ENCODE measurements at regions not wholly inside any gene's neighbourhood (a gene's known extent, or its start where the extent isn't known, plus 50 kb on each side); places are given as distances from the start of the nearest gene placed in this dataset.

DNA sequence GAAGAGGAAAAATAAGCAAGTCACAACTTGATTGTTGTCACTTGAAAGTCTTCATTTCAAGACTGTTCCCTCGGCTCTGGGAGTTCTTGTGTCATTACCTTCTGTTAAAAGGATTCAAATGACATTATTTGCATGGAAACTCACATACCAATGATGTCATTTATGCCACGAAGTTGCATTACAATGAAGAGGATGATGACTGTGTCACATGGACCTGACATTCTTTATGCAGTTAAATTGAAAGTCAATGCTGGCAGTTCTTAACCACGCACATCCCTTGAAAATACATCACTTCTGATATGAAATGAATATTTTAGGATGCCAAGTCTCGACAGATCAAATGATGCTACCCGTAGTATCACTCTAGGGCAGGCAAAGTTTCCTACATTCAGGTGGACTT lies 1069.5 kb downstream of the VRK1 start:
- Histone ChIP-seq H3K27ac (no peak overlapping the region), H3K36me3 (no peaks in the 10 kb centered on the region), H3K9me3 (no peaks in the 10 kb centered on the region), H3K4me3 (no peak overlapping the region), H3K27me3 (no peaks in the 10 kb centered on the region), H3K4me1 (no peaks in the 10 kb centered on the region)
- ATAC-seq = no peak
- 47 to 68% methylated on average over 3 to 5 of the region's 5 CpGs for WGBS, 2 donors (ENCODE audit: low coverage in 1 of 2)
- no peak for TF ChIP-seq POLR2AphosphoS5 (IDR thresholded peaks at IDR 0.05)
- TF ChIP-seq EP300 (IDR thresholded peaks at IDR 0.05) = no peak
- no peak for TF ChIP-seq POLR2A (IDR thresholded peaks at IDR 0.05)

DNA sequence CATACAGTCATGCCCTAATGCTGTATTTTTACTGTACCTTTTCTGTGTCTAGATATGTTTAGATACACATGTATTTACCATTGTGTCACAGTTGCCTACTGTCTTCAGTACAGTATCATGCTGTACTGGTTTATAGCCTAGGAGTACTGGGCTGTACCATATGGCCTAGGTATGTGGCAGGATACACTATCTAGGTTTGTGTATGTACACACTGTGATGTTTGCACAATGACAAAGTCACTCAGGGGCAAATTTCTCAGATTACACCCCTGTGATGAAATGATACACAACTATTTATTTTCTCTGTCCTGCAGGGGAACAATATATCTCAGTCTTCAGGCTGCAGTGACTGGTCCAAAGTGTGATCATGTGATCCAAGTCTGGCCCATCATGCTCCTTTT lies 1076.1 kb downstream of the VRK1 start:
- H3K27ac ChIP-seq = no peak overlapping the region
- no peaks in the 10 kb centered on the region for H3K4me1 ChIP-seq
- no peak for ATAC-seq
- no peak for TF ChIP-seq EP300 (IDR thresholded peaks at IDR 0.05)
- TF ChIP-seq POLR2AphosphoS5 (IDR thresholded peaks at IDR 0.05) = no peak
- TF ChIP-seq POLR2A (IDR thresholded peaks at IDR 0.05) = no peak
- TF ChIP-seq, protein P1, sequence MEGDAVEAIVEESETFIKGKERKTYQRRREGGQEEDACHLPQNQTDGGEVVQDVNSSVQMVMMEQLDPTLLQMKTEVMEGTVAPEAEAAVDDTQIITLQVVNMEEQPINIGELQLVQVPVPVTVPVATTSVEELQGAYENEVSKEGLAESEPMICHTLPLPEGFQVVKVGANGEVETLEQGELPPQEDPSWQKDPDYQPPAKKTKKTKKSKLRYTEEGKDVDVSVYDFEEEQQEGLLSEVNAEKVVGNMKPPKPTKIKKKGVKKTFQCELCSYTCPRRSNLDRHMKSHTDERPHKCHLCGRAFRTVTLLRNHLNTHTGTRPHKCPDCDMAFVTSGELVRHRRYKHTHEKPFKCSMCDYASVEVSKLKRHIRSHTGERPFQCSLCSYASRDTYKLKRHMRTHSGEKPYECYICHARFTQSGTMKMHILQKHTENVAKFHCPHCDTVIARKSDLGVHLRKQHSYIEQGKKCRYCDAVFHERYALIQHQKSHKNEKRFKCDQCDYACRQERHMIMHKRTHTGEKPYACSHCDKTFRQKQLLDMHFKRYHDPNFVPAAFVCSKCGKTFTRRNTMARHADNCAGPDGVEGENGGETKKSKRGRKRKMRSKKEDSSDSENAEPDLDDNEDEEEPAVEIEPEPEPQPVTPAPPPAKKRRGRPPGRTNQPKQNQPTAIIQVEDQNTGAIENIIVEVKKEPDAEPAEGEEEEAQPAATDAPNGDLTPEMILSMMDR (IDR thresholded peaks at IDR 0.05) = no peak
- no peaks in the 10 kb centered on the region for H3K36me3 ChIP-seq
- no peaks in the 10 kb centered on the region for H3K9me3 ChIP-seq
- H3K27me3 ChIP-seq = no peaks in the 10 kb centered on the region
- no peak overlapping the region for H3K4me3 ChIP-seq

DNA sequence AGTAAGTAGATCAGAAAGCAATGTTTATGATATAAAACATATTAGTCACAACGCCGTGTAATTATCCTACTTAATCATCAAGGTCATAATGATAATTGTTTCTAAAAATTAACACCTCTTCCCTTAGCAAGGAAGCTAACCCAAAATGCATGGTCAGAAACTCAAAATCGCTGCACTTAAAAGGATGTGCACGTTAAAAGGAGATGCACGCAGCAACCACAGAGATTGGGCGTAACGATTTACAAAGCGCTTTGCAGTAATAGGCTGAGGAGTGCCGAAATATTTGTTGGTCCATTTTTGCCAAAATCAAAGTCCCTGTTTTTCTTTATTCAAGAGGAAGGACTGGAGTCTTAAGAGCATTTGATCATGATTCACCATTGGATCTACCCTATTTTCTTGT lies 1077.2 kb downstream of the VRK1 start:
- no peak overlapping the region for H3K4me3 ChIP-seq
- no peaks in the 10 kb centered on the region for H3K4me1 ChIP-seq
- no peaks in the 10 kb centered on the region for H3K9me3 ChIP-seq
- TF ChIP-seq, protein P1 (IDR thresholded peaks at IDR 0.05) = no peak
- TF ChIP-seq POLR2A (IDR thresholded peaks at IDR 0.05) (no peak), EP300 (IDR thresholded peaks at IDR 0.05) (no peak), POLR2AphosphoS5 (IDR thresholded peaks at IDR 0.05) (no peak)
- 86 to 89% methylated on average over 7 to 9 of the region's 9 CpGs for WGBS, 2 donors (ENCODE audit: low coverage in 1 of 2)
- H3K36me3 ChIP-seq = no peaks in the 10 kb centered on the region
- no peak overlapping the region for H3K27ac ChIP-seq
- ATAC-seq = no peak
- H3K27me3 ChIP-seq = no peaks in the 10 kb centered on the region

DNA sequence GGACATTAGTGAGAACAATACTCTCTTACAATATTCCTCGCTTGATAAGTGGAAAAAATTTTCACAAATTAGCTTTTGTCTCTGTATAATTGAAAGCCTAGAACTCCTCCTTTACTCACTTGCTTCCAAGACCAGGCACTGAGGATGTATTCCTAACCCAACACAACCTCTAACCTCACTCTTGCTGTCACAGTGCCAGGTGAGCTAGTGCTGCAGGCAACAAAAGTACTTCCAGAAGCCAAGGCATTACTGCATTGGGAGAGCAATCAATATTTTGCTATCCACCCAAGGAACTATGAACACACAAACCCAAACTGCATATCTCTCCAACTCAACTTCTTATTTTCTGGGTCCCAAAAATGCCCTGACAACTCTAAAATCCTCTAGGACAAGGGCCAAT lies 1081.0 kb downstream of the VRK1 start:
- Histone ChIP-seq H3K27ac (no peak overlapping the region), H3K27me3 (no peaks in the 10 kb centered on the region), H3K9me3 (no peaks in the 10 kb centered on the region), H3K4me3 (no peak overlapping the region), H3K4me1 (no peaks in the 10 kb centered on the region), H3K36me3 (no peaks in the 10 kb centered on the region)
- no peak for ATAC-seq
- 70 to 88% methylated on average over 1 of the region's 1 CpG for WGBS, 2 donors (ENCODE audit: low coverage in 1 of 2)
- no peak for TF ChIP-seq EP300 (IDR thresholded peaks at IDR 0.05)
- TF ChIP-seq POLR2A (IDR thresholded peaks at IDR 0.05) = no peak
- TF ChIP-seq, protein P1 (IDR thresholded peaks at IDR 0.05) = no peak
- no peak for TF ChIP-seq POLR2AphosphoS5 (IDR thresholded peaks at IDR 0.05)

DNA sequence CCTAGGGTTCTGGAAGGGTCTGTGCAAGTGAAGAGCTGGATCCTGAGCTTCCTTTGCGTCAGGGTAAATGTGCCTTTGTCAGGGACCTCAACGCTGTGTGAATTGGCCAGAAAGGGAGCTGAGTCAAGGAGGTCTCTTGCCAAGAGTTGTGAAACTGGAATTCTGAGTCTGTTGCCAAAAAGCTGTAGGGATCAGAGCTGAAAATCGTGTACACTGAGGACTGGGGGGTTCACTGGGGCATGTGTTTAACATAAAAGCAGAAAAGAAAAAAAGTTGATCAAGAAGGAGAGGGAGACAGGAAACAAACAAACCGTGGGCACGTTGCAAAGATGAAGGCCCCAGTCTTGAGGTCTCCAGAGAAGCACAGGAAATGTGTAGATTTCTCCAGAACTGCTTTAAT lies 1081.5 kb downstream of the VRK1 start:
- WGBS, 2 donors (ENCODE audit: low coverage in 1 of 2) = 16 to 37% methylated on average over 2 to 5 of the region's 5 CpGs
- no peaks in the 10 kb centered on the region for H3K36me3 ChIP-seq
- H3K27me3 ChIP-seq = no peaks in the 10 kb centered on the region
- no peak overlapping the region for H3K27ac ChIP-seq
- no peak overlapping the region for H3K4me3 ChIP-seq
- TF ChIP-seq POLR2AphosphoS5 (IDR thresholded peaks at IDR 0.05) = peak; percentile 71
- TF ChIP-seq, protein P1 (IDR thresholded peaks at IDR 0.05) = no peak
- H3K4me1 ChIP-seq = no peaks in the 10 kb centered on the region
- ATAC-seq = peak; percentile 84
- H3K9me3 ChIP-seq = no peaks in the 10 kb centered on the region

DNA sequence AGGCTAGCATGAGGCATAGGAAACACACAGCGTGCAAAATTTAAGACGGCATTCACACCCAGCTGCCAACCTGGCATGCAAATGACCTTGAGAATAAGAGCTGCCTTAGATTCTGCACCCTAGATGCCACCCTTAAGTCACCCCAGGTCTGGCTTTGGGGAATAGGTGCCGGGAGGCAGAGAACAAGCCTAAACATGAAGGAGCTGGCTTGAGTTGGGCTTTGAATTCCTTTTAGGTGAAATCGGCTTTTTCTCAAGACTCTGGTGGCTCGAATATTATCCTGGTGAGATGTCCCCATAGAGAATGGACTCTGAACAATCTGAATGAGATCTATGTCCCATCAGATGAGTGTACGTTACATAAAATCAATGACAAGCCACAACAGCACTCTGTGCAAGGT lies 1090.5 kb downstream of the VRK1 start:
- ATAC-seq = no peak
- no peak overlapping the region for H3K27ac ChIP-seq
- no peak overlapping the region for H3K4me3 ChIP-seq
- TF ChIP-seq POLR2A (IDR thresholded peaks at IDR 0.05) (no peak), POLR2AphosphoS5 (IDR thresholded peaks at IDR 0.05) (no peak), EP300 (IDR thresholded peaks at IDR 0.05) (no peak)
- TF ChIP-seq, protein P1 (IDR thresholded peaks at IDR 0.05) = no peak
- no peaks in the 10 kb centered on the region for H3K9me3 ChIP-seq
- WGBS, 2 donors (ENCODE audit: low coverage in 1 of 2) = 81 to 100% methylated on average over 3 to 6 of the region's 6 CpGs
- H3K4me1 ChIP-seq = no peaks in the 10 kb centered on the region
- H3K36me3 ChIP-seq = no peaks in the 10 kb centered on the region
- H3K27me3 ChIP-seq = peaks cover 6% of the 10 kb centered on the region
